OCI-LY1 (cell line): ENCODE measurements at regions not wholly inside any gene's neighbourhood (a gene's known extent, or its start where the extent isn't known, plus 50 kb on each side); places are given as distances from the start of the nearest gene placed in this dataset.

Experiments used
- H2AFZ ChIP-seq: fragments of 200-600 bp; sonication (generic), shearing (Covaris generic); 2 replicates; pipeline ENCODE4 v1.6.0; 2014; ENCODE audit warnings: antibody characterized with exemption, mild to moderate bottlenecking, low read length
- H3F3A ChIP-seq: fragments of 200-600 bp; sonication (generic), shearing (Covaris generic); 2 replicates; pipeline ENCODE4 v1.6.0; 2014; ENCODE audit warnings: mild to moderate bottlenecking, antibody characterized with exemption, low read length, moderate library complexity; ENCODE audit not compliant: insufficient read depth
- H3K27ac ChIP-seq: fragments of 200-600 bp; sonication (generic); 2 replicates; pipeline ENCODE4 v1.5.1; 2014; ENCODE audit warnings: low read length, mixed run types, mild to moderate bottlenecking, low read depth; ENCODE audit not compliant: poor library complexity, severe bottlenecking
- H3K27me3 ChIP-seq: fragments of 200-600 bp; sonication (generic); 2 replicates; pipeline ENCODE4 v1.6.0; 2014; ENCODE audit warnings: antibody characterized with exemption, mild to moderate bottlenecking, low read length, moderate library complexity; ENCODE audit not compliant: insufficient read depth
- H3K36me3 ChIP-seq: fragments of 200-600 bp; sonication (generic); 2 replicates; pipeline ENCODE4 v1.6.1; 2014; ENCODE audit warnings: mild to moderate bottlenecking, antibody characterized with exemption, low read length, moderate library complexity, mixed read lengths; ENCODE audit not compliant: insufficient read depth
- H3K4me1 ChIP-seq: fragments of 200-600 bp; sonication (generic); 2 replicates; pipeline ENCODE4 v1.5.1; 2014; ENCODE audit warnings: mild to moderate bottlenecking, low read length, moderate library complexity; ENCODE audit not compliant: insufficient read depth, severe bottlenecking
- H3K4me2 ChIP-seq: fragments of 200-600 bp; sonication (generic), shearing (Covaris generic); 2 replicates; pipeline ENCODE4 v1.6.1; 2014; ENCODE audit warnings: low read length
- H3K4me3 ChIP-seq: fragments of 200-600 bp; sonication (generic); 2 replicates; pipeline ENCODE4 v1.5.1; 2014; ENCODE audit warnings: low read length, low read depth, mild to moderate bottlenecking, mixed read lengths; ENCODE audit not compliant: poor library complexity, severe bottlenecking
- H3K79me2 ChIP-seq: fragments of 200-600 bp; shearing (Covaris generic); 2 replicates; pipeline ENCODE4 v1.6.1; 2016; ENCODE audit warnings: mixed run types, low read length, mixed read lengths; ENCODE audit not compliant: insufficient read depth
- H3K9ac ChIP-seq: fragments of 200-600 bp; sonication (generic), shearing (Covaris generic); 2 replicates; pipeline ENCODE4 v1.6.1; 2014; ENCODE audit warnings: mild to moderate bottlenecking, low read length, mixed read lengths
- H3K9me2 ChIP-seq: fragments of 200-600 bp; sonication (generic), shearing (Covaris generic); 2 replicates; pipeline ENCODE4 v1.6.1; 2014; ENCODE audit warnings: low read depth, mild to moderate bottlenecking, low read length, mixed read lengths
- H3K9me3 ChIP-seq: fragments of 200-600 bp; shearing (Covaris generic); 2 replicates; pipeline ENCODE4 v1.6.1; 2014; ENCODE audit warnings: low read length, mixed read lengths
- H4K20me1 ChIP-seq: fragments of 200-600 bp; sonication (generic), shearing (Covaris generic); 2 replicates; pipeline ENCODE4 v1.6.0; 2016; ENCODE audit warnings: mild to moderate bottlenecking, low read length; ENCODE audit not compliant: insufficient read depth
- CTCF ChIP-seq: fragments of 200-600 bp; sonication (generic), shearing (Covaris generic); IDR thresholded peaks from 2 replicates; pipeline ENCODE4 v1.5.1; 2017; ENCODE audit warnings: mild to moderate bottlenecking, antibody characterized with exemption, low read length, moderate library complexity, mixed read lengths
- EZH2 ChIP-seq: fragments of 200-600 bp; sonication (generic), shearing (Covaris generic); IDR thresholded peaks from 2 replicates; pipeline ENCODE4 v1.8.0; 2017; ENCODE audit warnings: borderline replicate concordance, mixed run types, mild to moderate bottlenecking, antibody characterized with exemption, low read length, moderate library complexity, mixed read lengths

- H3K4me1 ChIP-seq = no peaks in the 10 kb centered on the region
- no peaks in the 10 kb centered on the region for H3K27me3 ChIP-seq
- H3K36me3 ChIP-seq = no peaks in the 10 kb centered on the region
- TF ChIP-seq CTCF (no peak), EZH2 (no peak)
- no peak overlapping the region for H3K4me2 ChIP-seq
- no peak overlapping the region for H3K4me3 ChIP-seq
- H4K20me1 ChIP-seq = no peaks in the 10 kb centered on the region
- no peak overlapping the region for H3K27ac ChIP-seq
- H3K9me2 ChIP-seq = no peaks in the 10 kb centered on the region
- H3F3A ChIP-seq = no peaks in the 10 kb centered on the region
- no peaks in the 10 kb centered on the region for H3K9me3 ChIP-seq
- no peaks in the 10 kb centered on the region for H3K79me2 ChIP-seq
- H3K9ac ChIP-seq = no peak overlapping the region
- no peak overlapping the region for H2AFZ ChIP-seq
Measured at GRCh38 chr15:77727635-77728304, 95.1 kb upstream of the LINGO1 start.

GRCh38 chr15:77724715-77725114, 92.0 kb upstream of the LINGO1 start:
- Histone ChIP-seq H3K27me3 (no peaks in the 10 kb centered on the region), H4K20me1 (no peaks in the 10 kb centered on the region), H3K27ac (no peak overlapping the region), H3K9ac (no peak overlapping the region), H3K9me3 (no peaks in the 10 kb centered on the region), H3K9me2 (no peaks in the 10 kb centered on the region), H3F3A (no peaks in the 10 kb centered on the region), H3K4me3 (no peak overlapping the region), H3K4me2 (no peak overlapping the region), H3K36me3 (no peaks in the 10 kb centered on the region), H3K4me1 (no peaks in the 10 kb centered on the region), H2AFZ (no peak overlapping the region), H3K79me2 (no peaks in the 10 kb centered on the region)
- no peak for TF ChIP-seq EZH2
- TF ChIP-seq CTCF = no peak

- H4K20me1 ChIP-seq = no peaks in the 10 kb centered on the region
- no peaks in the 10 kb centered on the region for H3F3A ChIP-seq
- H2AFZ ChIP-seq = no peak overlapping the region
- no peak overlapping the region for H3K4me2 ChIP-seq
- no peak overlapping the region for H3K9ac ChIP-seq
- H3K27ac ChIP-seq = no peak overlapping the region
- no peaks in the 10 kb centered on the region for H3K79me2 ChIP-seq
- no peaks in the 10 kb centered on the region for H3K36me3 ChIP-seq
- no peak overlapping the region for H3K4me3 ChIP-seq
- no peaks in the 10 kb centered on the region for H3K27me3 ChIP-seq
- no peaks in the 10 kb centered on the region for H3K9me3 ChIP-seq
- no peaks in the 10 kb centered on the region for H3K9me2 ChIP-seq
- TF ChIP-seq CTCF (no peak), EZH2 (no peak)
- no peaks in the 10 kb centered on the region for H3K4me1 ChIP-seq
Measured at GRCh38 chr15:77723756-77724155, 91.0 kb upstream of the LINGO1 start.
